GF-D8 (cell line): ENCODE measurements at regions not wholly inside any gene's neighbourhood (a gene's known extent, or its start where the extent isn't known, plus 50 kb on each side); places are given as distances from the start of the nearest gene placed in this dataset.

Experiments used
- DNase-seq: peaks from one replicate; lab custom pipeline; 2025; lab: John Stamatoyannopoulos, UW

- DNase-seq = no peak
Observed at GRCh38 chr6:87995461-87995860, 52.2 kb upstream of the SPACA1 start.

DNA sequence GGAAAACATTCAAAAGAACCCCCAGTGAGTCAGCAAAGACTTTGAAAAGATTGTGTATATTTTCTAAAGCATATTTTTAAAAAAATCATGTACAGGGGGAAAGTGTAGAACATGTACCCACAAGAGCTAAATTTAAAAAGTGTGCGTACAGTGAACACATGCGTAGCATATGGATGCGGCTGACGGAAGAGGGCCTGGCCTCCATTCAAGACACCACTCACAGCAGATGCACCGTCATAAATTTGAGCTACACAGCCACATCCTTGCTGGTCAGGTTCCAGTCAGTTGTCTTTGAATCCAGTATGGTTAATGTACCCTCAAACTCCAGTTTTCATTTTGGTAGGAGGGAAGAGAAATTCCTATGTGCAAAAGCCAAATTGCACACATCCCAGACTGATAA lies 54.3 kb upstream of the SPACA1 start:
- no peak for DNase-seq

- DNase-seq = no peak
Observed at GRCh38 chr6:87990871-87991270, 56.8 kb upstream of the SPACA1 start.

GRCh38 chr6:87982134-87982533 lies 65.5 kb upstream of the SPACA1 start:
- DNase-seq = no peak

DNA sequence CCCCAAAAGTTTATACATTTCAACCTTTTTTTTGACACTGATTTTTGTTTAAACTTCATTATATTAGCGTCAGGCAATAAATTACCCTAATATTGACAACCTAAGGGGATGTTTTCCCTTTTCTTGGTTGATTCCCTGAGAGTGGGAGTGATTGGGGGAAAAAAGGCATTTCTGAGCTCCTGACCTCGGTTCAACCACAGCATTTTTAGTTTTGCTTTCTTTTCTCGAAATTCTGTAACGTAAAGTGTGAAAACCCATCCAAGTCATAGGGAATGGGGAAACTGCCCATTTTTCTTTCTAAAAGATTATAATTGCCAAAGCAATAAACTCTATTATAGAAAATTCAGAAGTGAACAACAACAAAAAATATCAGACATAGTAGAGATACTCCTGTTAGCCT lies 67.9 kb upstream of the SPACA1 start:
- DNase-seq = no peak

- DNase-seq = no peak
Observed at GRCh38 chr6:87976616-87977015, 71.0 kb upstream of the SPACA1 start.

GRCh38 chr6:87975561-87975960 lies 72.1 kb upstream of the SPACA1 start:
- no peak for DNase-seq

- no peak for DNase-seq
Observed at GRCh38 chr6:87972279-87972678, 75.4 kb upstream of the SPACA1 start.

GRCh38 chr6:87971605-87972262 lies 75.9 kb upstream of the SPACA1 start:
- DNase-seq = no peak

DNA sequence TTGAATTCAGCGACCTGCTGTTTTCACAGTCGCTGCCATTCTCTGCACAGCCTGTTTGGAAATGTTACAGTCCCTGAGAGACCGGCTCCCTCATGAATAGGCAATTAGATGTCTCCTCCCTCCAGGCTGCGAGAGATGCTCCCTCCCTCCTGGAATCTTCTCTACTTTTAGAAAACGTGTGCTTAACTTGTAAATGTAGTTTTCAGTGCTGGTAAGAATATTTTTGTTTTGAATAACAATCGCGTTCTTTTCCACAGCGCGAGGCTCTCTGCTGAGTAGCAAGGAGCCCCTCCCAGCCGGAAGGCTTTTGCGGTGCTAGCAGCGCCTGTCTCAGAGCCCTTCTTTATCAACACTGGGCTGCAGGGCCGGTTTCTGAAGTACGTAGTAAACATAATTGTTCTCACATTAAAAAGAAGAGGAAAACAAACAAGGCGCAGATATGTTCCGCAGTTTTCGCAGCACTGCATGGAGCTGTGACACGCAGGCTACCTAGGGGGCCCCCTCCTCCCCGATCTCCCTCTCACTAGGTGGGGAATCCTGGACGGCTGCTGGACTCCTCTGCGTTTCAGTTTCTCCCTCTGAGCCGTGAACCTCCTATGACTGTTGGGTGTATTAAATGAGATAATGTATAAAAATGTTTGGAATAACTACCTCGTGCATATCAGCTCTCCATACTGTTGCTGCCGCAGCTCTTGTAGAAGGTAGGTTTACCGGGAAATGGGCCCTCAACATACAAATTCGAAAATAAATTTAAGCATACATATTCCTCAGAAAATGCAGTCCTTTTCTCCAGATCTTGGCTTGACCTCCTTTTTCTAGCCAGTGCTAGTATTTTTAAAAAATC lies 79.0 kb upstream of the SPACA1 start:
- DNase-seq = no peak

- no peak for DNase-seq
Observed at GRCh38 chr6:87965806-87966205, 81.8 kb upstream of the SPACA1 start.

- no peak for DNase-seq
Observed at GRCh38 chr6:87959083-87959482, 88.6 kb upstream of the SPACA1 start.

DNA sequence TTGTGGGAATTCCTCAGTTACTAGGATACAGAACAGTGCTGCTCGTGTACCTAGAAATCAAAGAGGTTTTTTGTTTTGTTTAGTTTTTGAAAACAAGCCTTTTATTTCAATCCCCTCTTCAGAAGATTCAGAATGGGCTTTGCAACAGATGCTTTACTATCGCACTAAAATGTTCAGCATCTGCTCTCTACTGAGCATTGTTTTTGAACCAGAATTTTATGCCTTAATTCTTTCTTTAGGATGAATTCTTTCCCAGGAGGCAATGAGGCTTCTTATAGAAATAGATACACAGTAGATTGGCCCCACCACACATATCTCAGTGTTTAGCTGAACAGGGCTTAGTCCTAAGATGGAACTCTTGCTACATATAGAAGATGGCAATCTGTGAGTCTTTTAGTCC lies 95.9 kb upstream of the SPACA1 start:
- no peak for DNase-seq

DNA sequence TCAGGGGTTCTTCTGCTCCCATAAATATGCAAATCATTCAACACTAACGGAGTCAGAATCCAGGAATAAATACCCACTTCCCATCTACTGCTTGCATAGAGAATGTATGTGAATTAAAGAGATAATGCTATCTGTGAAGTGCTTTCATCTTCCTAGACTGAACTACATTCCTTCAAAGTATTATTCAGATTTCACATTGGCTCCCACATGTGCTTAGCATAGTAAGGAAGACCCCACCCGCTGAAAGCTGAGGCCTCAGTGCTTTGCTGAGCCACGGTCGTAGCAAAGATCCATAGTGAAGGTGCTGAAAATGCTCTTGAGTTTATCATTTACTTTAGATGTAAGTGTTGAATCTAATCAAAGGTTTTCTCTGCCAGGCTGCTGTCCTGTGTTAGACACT lies 97.0 kb upstream of the SPACA1 start:
- no peak for DNase-seq

DNA sequence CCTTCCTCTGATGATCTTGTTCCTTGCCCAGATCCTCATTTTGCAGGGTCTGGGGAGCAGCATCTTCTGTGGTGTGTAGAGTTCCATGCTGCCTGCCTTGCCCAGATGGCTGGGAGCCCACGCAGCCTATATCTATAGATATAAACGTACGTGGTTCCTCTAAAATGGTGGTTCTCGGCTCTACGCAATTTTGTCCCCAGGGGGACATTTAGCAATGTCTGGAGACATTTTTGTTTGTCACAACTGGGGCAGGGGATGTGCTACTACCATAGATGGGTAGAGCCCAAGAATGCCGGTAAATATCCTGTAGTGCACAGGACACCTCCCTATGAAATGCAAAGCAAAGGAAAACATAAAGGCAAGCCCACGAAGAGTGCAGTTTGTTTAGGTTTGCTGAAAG lies 98.4 kb upstream of the SPACA1 start:
- no peak for DNase-seq

DNA sequence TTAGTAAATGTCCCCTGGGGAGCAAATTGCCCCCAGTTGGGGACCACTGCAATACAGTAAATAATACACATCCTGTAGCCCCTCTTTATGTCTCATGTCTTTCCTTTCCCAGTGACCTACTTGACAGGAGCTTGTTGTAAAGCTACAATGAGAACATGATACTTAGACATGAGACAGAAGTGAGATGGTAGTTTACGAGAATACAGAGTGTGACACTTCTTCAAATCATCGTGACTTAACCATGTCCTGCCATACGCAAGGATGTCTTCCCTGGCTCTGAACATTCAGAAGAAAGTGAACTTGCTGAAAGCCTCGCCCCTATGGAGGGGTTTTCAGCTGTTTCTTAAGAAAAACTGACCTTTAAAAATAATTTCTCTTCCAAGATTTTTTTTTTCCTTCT lies 101.0 kb upstream of the SPACA1 start:
- DNase-seq = no peak

DNA sequence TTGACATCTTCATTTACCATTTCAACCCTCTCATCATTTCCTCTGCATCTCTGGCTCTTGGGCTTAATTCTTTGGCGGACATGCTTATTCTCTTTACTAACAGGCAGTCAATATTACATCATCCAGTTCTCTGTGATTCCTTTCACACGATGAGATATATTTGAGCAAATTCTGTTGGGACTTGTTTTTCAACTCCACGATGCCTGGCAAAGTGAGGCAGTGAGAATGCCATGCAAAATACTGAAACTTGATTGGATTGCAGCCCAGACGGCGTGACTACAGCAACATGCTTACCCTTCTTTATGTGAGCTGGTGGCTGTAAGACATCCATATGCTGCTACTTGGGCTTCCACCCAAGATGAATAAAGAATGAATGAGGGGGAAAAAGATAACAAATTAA lies 101.7 kb upstream of the SPACA1 start:
- DNase-seq = no peak

DNA sequence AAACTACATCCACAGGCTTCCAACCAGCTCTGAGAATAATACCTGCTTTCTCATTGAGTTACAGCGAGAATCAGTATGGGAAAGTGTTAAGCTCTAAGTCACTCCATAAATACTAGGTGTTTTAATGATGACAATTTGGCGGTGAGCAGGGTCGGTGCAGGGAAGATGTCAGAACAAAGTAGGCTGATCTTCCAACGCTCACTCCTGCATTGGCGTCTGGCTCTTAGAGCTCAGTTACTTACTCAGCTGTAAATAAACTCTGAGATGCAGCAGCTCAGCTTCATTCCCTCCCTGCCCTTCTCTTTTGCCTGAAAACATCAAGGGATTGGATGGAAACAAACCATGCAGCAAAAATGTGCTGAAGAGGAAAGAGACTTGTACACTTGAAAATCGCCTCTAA lies 102.5 kb upstream of the SPACA1 start:
- no peak for DNase-seq

GRCh38 chr6:87944541-87944954 lies 103.1 kb upstream of the SPACA1 start:
- DNase-seq = no peak

DNA sequence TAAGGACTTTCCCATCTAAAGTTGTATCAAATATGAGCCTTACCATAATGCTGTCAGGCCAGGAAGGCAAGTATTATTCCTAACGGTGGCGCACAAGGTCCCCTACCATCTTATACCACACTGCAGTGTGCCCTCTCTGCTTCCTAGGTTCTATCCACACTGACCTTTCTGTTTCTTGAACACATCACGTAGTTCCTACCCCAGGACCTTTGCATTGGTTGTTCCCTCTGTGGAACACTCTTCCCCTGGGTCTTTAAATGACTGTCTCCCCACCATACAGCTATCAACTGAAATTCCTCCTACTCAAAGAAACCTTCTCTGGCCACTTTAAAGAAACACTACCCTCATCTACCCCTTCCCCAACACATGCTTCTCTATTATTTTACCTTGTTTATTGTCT lies 104.5 kb upstream of the SPACA1 start:
- DNase-seq = no peak

GRCh38 chr6:87941556-87942358 lies 105.9 kb upstream of the SPACA1 start:
- no peak for DNase-seq

- no peak for DNase-seq
Observed at GRCh38 chr6:87939776-87940175, 107.9 kb upstream of the SPACA1 start.

- DNase-seq = no peak
Observed at GRCh38 chr6:87938287-87938686, 109.4 kb upstream of the SPACA1 start.
